ENCODE measurements at regions not wholly inside any gene's neighbourhood (a gene's known extent, or its start where the extent isn't known, plus 50 kb on each side); places are given as distances from the start of the nearest gene placed in this dataset.

GRCh38 chr12:17793854-17794253, 296.1 kb downstream of the RERGL start:
- ATAC-seq: no peak
- POLR2A ChIA-PET: no interaction called here
- H3K27ac Mint-ChIP-seq: no peak overlapping the region
- H3K36me3 Mint-ChIP-seq (ENCODE audit: low read depth): no peaks in the 10 kb centered on the region
- no peak for DNase-seq
- peaks cover 14% of the 10 kb centered on the region for H3K9me3 Mint-ChIP-seq (ENCODE audit: insufficient read depth)
- no peaks in the 10 kb centered on the region for H3K4me1 Mint-ChIP-seq (ENCODE audit: low read depth)
- no peaks in the 10 kb centered on the region for H3K27me3 Mint-ChIP-seq (ENCODE audit: low read depth)
- H3K4me3 Mint-ChIP-seq: no peak overlapping the region
- CTCF ChIA-PET: no interaction called here

GRCh38 chr12:17778242-17778641, 311.8 kb downstream of the RERGL start:
- ChIA-PET CTCF (no interaction called here), POLR2A (no interaction called here)
- ATAC-seq (no peak), DNase-seq (no peak)
- Mint-ChIP-seq H3K4me1 (ENCODE audit: low read depth) (no peaks in the 10 kb centered on the region), H3K27ac (no peak overlapping the region), H3K27me3 (ENCODE audit: low read depth) (no peaks in the 10 kb centered on the region), H3K4me3 (no peak overlapping the region), H3K36me3 (ENCODE audit: low read depth) (no peaks in the 10 kb centered on the region), H3K9me3 (ENCODE audit: insufficient read depth) (peaks cover 16% of the 10 kb centered on the region)

GRCh38 chr12:17763366-17763765, 326.6 kb downstream of the RERGL start:
- Mint-ChIP-seq H3K4me3 (no peak overlapping the region), H3K27me3 (ENCODE audit: low read depth) (no peaks in the 10 kb centered on the region), H3K4me1 (ENCODE audit: low read depth) (no peaks in the 10 kb centered on the region), H3K36me3 (ENCODE audit: low read depth) (no peaks in the 10 kb centered on the region), H3K27ac (no peak overlapping the region), H3K9me3 (ENCODE audit: insufficient read depth) (peaks cover 33% of the 10 kb centered on the region)
- no peak for DNase-seq
- POLR2A ChIA-PET: no interaction called here
- ATAC-seq: no peak
- CTCF ChIA-PET: no interaction called here

GRCh38 chr12:17759982-17760381, 330.0 kb downstream of the RERGL start:
- Mint-ChIP-seq H3K9me3 (ENCODE audit: insufficient read depth) (peaks cover 38% of the 10 kb centered on the region), H3K4me1 (ENCODE audit: low read depth) (no peaks in the 10 kb centered on the region), H3K36me3 (ENCODE audit: low read depth) (no peaks in the 10 kb centered on the region), H3K27me3 (ENCODE audit: low read depth) (no peaks in the 10 kb centered on the region), H3K4me3 (no peak overlapping the region), H3K27ac (no peak overlapping the region)
- POLR2A ChIA-PET: no interaction called here
- ATAC-seq (no peak), DNase-seq (no peak)
- CTCF ChIA-PET: no interaction called here
